Heart left ventricle (tissue), 13 donors: ENCODE measurements at regions not wholly inside any gene's neighbourhood (a gene's known extent, or its start where the extent isn't known, plus 50 kb on each side); places are given as distances from the start of the nearest gene placed in this dataset.

Experiments used
- CTCF ChIP-seq, 12 donors: fragments of 200-600 bp; sonication (generic) in 4 of 12; IDR thresholded peaks; one replicate each; pipeline versions ENCODE4 v1.5.0 to v1.8.0; 2018 to 2022; ENCODE audit warnings: antibody characterized with exemption in 12 of 12, mild to moderate bottlenecking in 5 of 12
- POLR2A ChIP-seq, 2 donors: fragments of 450-650 bp; IDR thresholded peaks; one replicate each; pipeline ENCODE4 v1.6.1; 2017; ENCODE audit warnings: antibody characterized with exemption in 2 of 2, mild to moderate bottlenecking in 2 of 2, moderate library complexity in 2 of 2
- donor health status: ischemic (EF 13 %, LVEDD 7.1; RV severe dilation, severe dysfunction).
- donor health status: DM: no; HTN: yes; CAD: no.
- donor health status: DM: no; HTN: no; CAD: no.
- donor health status: ischemic (EF 25% LVEDD 6.9; RV normal size, moderate dysfunction).
- donor health status: ischemic (EF 25% LVEDD 5.7; RV mildly dilated, moderate dysfunction).
- donor health status: ischemic (EF 35%, LVEDD 5.7; RV mildly dilated, moderate dysfunction).
- donor health status: nonischemic (EF 11% LVEDD 7.7; RV severe dilation, severe dysfunction).
- donor health status: DM: yes; HTN: yes; CAD: no.
- donor health status: PGD.
- donor health status: ischemic (EF 29% LVEDD 5.4; RV normal size, mild dysfunction).
- donor health status: nonischemic (EF 23%, LVEDD 6.1; RV moderate dilation, normal function).

GRCh38 chr11:39149214-39149613 lies 2310.2 kb downstream of the LRRC4C start:
- TF ChIP-seq POLR2A (IDR thresholded peaks at IDR 0.05) (no peak), CTCF (IDR thresholded peaks at IDR 0.05) (no peak)
